Breast epithelium (tissue), 4 donors: ENCODE measurements at regions not wholly inside any gene's neighbourhood (a gene's known extent, or its start where the extent isn't known, plus 50 kb on each side); places are given as distances from the start of the nearest gene placed in this dataset.

Experiments
- DNase-seq, 2 donors: peaks; one replicate each; pipeline ENCODE4 v3.0.0-alpha.2; 2019; ENCODE audit warnings: low spot score in 2 of 2
- H3K27ac ChIP-seq, 2 donors: fragments of 200-600 bp; sonication (generic) in 1 of 2; one replicate each; pipeline ENCODE4 v1.5.1; 2016 to 2019; ENCODE audit warnings: mild to moderate bottlenecking in 1 of 2
- H3K27me3 ChIP-seq, 2 donors: fragments of 200-600 bp; sonication (generic) in 1 of 2; one replicate each; pipeline versions ENCODE4 v1.5.1 to v1.6.0; 2017 to 2019; ENCODE audit warnings: control low read depth in 1 of 2, mild to moderate bottlenecking in 1 of 2
- H3K36me3 ChIP-seq: fragments of 200-600 bp; one replicate; pipeline ENCODE4 v1.5.1; 2019
- H3K4me1 ChIP-seq, 2 donors: fragments of 200-600 bp; sonication (generic); one replicate each; pipeline ENCODE4 v1.5.1; 2016 to 2019; ENCODE audit warnings: control low read depth in 1 of 2
- H3K4me3 ChIP-seq, 3 donors: fragments of 200-600 bp; sonication (generic); 1 replicate in 2 of 3; 2 replicates in 1 of 3; pipeline ENCODE4 v1.5.1; 2016 to 2019; ENCODE audit warnings: mild to moderate bottlenecking in 3 of 3, moderate library complexity in 2 of 3
- H3K9me3 ChIP-seq, 2 donors: fragments of 200-600 bp; sonication (generic) in 1 of 2; one replicate each; pipeline ENCODE4 v1.5.1; 2016 to 2019; ENCODE audit warnings: control low read depth in 1 of 2
- CTCF ChIP-seq, 3 donors: fragments of 450-650 bp; IDR thresholded peaks; one replicate each; pipeline ENCODE4 v1.5.1; 2016 to 2017; ENCODE audit warnings: antibody characterized with exemption in 3 of 3, mild to moderate bottlenecking in 3 of 3, moderate library complexity in 3 of 3
- POLR2A ChIP-seq: fragments of 450-650 bp; IDR thresholded peaks from one replicate; pipeline ENCODE4 v1.6.1; 2016; ENCODE audit warnings: antibody characterized with exemption, mild to moderate bottlenecking, moderate library complexity
- POLR2AphosphoS5 ChIP-seq, 3 donors: sonication (generic); formaldehyde crosslinking; IDR thresholded peaks; one replicate each; pipeline ENCODE4 v1.6.1; 2017; ENCODE audit warnings: antibody characterized with exemption in 3 of 3
- intact Hi-C: fragments of 100-400 bp; cut with DNase I; formaldehyde crosslinking; loops from one replicate; pipeline ENCODE4 v1.15.1; 2023; ENCODE audit warnings: low total_unique reads

GRCh38 chr11:116348226-116348625 lies 424.6 kb downstream of the BUD13 start:
- intact Hi-C loops: no loop called here
- TF ChIP-seq POLR2A (no peak), CTCF (IDR thresholded peaks at IDR 0.05) (no peak), POLR2AphosphoS5 (IDR thresholded peaks at IDR 0.05) (no peak)
- no peak for DNase-seq

GRCh38 chr11:116345575-116345974 lies 427.2 kb downstream of the BUD13 start:
- Histone ChIP-seq H3K4me1 (no peaks in the 10 kb centered on the region), H3K9me3 (no peaks in the 10 kb centered on the region), H3K27ac (no peak overlapping the region), H3K4me3 (no peak overlapping the region), H3K27me3 (no peaks in the 10 kb centered on the region), H3K36me3 (no peaks in the 10 kb centered on the region)
- no peak for TF ChIP-seq POLR2AphosphoS5 (IDR thresholded peaks at IDR 0.05)
- no peak for TF ChIP-seq POLR2A
- no peak for TF ChIP-seq CTCF (IDR thresholded peaks at IDR 0.05)
- no peak for DNase-seq
- intact Hi-C loops: no loop called here

More at GRCh38 chr11:116348226-116348625, 424.6 kb downstream of the BUD13 start:
- Histone ChIP-seq H3K27me3 (no peaks in the 10 kb centered on the region), H3K27ac (no peak overlapping the region), H3K4me1 (no peaks in the 10 kb centered on the region), H3K9me3 (no peaks in the 10 kb centered on the region), H3K36me3 (no peaks in the 10 kb centered on the region), H3K4me3 (no peak overlapping the region)

- Histone ChIP-seq H3K9me3 (no peaks in the 10 kb centered on the region), H3K4me1 (no peaks in the 10 kb centered on the region), H3K27ac (no peak overlapping the region), H3K4me3 (no peak overlapping the region), H3K27me3 (no peaks in the 10 kb centered on the region), H3K36me3 (no peaks in the 10 kb centered on the region)
- no peak for TF ChIP-seq CTCF (IDR thresholded peaks at IDR 0.05)
- DNase-seq: no peak
- intact Hi-C loops: no loop called here
Observed at GRCh38 chr11:116344601-116345000, 428.2 kb downstream of the BUD13 start.

- Histone ChIP-seq H3K4me3 (no peak overlapping the region), H3K27ac (no peak overlapping the region), H3K27me3 (no peaks in the 10 kb centered on the region), H3K36me3 (no peaks in the 10 kb centered on the region), H3K4me1 (no peaks in the 10 kb centered on the region), H3K9me3 (no peaks in the 10 kb centered on the region)
- intact Hi-C loops: no loop called here
- TF ChIP-seq POLR2A (no peak), CTCF (IDR thresholded peaks at IDR 0.05) (no peak), POLR2AphosphoS5 (IDR thresholded peaks at IDR 0.05) (no peak)
- DNase-seq: no peak
Observed at GRCh38 chr11:116343270-116343669, 429.5 kb downstream of the BUD13 start.

GRCh38 chr11:116342148-116342547 lies 430.6 kb downstream of the BUD13 start:
- TF ChIP-seq CTCF (IDR thresholded peaks at IDR 0.05): no peak
- TF ChIP-seq POLR2A: no peak
- TF ChIP-seq POLR2AphosphoS5 (IDR thresholded peaks at IDR 0.05): no peak
- Histone ChIP-seq H3K27me3 (no peaks in the 10 kb centered on the region), H3K4me1 (no peaks in the 10 kb centered on the region), H3K4me3 (no peak overlapping the region), H3K36me3 (no peaks in the 10 kb centered on the region), H3K27ac (no peak overlapping the region), H3K9me3 (peaks cover 0 to 5% of the 10 kb centered on the region in 2 donors)
- intact Hi-C loops: no loop called here
- no peak for DNase-seq
